ENCODE measurements at regions not wholly inside any gene's neighbourhood (a gene's known extent, or its start where the extent isn't known, plus 50 kb on each side); places are given as distances from the start of the nearest gene placed in this dataset.

GRCh38 chr11:71151561-71151960 lies 100.8 kb downstream of the SHANK2 start:
- Histone ChIP-seq H3K27me3 (ENCODE audit: control insufficient read depth in 2 of 2, insufficient read depth in 2 of 2, low read length in 2 of 2) (peaks cover 3 to 36% of the 10 kb centered on the region in 2 experiments; a peak in 3 of 5 replicates), H4K20me1 (replicated peaks; ENCODE audit: control insufficient read depth, insufficient read depth, low read length) (no peaks in the 10 kb centered on the region), H3K36me3 (ENCODE audit: control insufficient read depth, insufficient read depth, low read length) (no peaks in the 10 kb centered on the region), H3K79me2 (ENCODE audit: control insufficient read depth, insufficient read depth, low read length) (no peaks in the 10 kb centered on the region), H3K4me3 (no peak overlapping the region), H3K27ac (ENCODE audit: extremely low read depth, low read depth, low read length) (no peak overlapping the region), H2AFZ (ENCODE audit: low read depth, low read length) (no peak overlapping the region), H3K9ac (ENCODE audit: insufficient read depth in 1 of 2, low read depth in 2 of 2, low read length in 2 of 2) (no peak overlapping the region), H3K4me1 (replicated peaks in 1 of 2; ENCODE audit: control insufficient read depth in 2 of 2, insufficient read depth in 2 of 2, low read length in 2 of 2) (no peaks in the 10 kb centered on the region; a peak in 2 of 5 replicates), H3K9me1 (ENCODE audit: control insufficient read depth, insufficient read depth, low read length) (no peaks in the 10 kb centered on the region), H3K4me2 (ENCODE audit: insufficient read depth, low read length) (no peak overlapping the region), H3K9me3 (replicated peaks; ENCODE audit: control insufficient read depth, insufficient read depth, low read depth, low read length) (no peaks in the 10 kb centered on the region)
- intact Hi-C loops (cut with micrococcal nuclease): no loop called here
- TF ChIP-seq ZNF449 (CRISPR knock-in tag; IDR thresholded peaks at IDR 0.05) (no peak), MAFK (IDR thresholded peaks at IDR 0.05; ENCODE audit: low read length) (no peak), ZNF239 (CRISPR knock-in tag; IDR thresholded peaks at IDR 0.05) (no peak), PRDM10 (IDR thresholded peaks at IDR 0.05; ENCODE audit: partially characterized antibody) (no peak), PHF8 (IDR thresholded peaks at IDR 0.05; ENCODE audit: borderline replicate concordance, low read length) (no peak)
- TF ChIP-seq, protein P1, sequence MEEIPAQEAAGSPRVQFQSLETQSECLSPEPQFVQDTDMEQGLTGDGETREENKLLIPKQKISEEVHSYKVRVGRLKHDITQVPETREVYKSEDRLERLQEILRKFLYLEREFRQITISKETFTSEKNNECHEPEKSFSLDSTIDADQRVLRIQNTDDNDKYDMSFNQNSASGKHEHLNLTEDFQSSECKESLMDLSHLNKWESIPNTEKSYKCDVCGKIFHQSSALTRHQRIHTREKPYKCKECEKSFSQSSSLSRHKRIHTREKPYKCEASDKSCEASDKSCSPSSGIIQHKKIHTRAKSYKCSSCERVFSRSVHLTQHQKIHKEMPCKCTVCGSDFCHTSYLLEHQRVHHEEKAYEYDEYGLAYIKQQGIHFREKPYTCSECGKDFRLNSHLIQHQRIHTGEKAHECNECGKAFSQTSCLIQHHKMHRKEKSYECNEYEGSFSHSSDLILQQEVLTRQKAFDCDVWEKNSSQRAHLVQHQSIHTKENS (CRISPR knock-in tag; IDR thresholded peaks at IDR 0.05): no peak
- in situ Hi-C loops (cut with MboI): no loop called here
- ChIA-PET POLR2A (interaction anchor here (0.6 kb wide), 1 partner anchor 19 kb away, joined by 3 read pairs; no protein-coding TSS in a partner anchor), CTCF (ENCODE audit: low intra/inter-chr PET ratio) (interaction anchor here (0.5 kb wide), 1 partner anchor 215 kb away, joined by 3 read pairs; no protein-coding TSS in a partner anchor)
- BruUV-seq (replicated peaks): no TSS peak
- 1% methylated on average over 14 of the region's 14 CpGs for WGBS (ENCODE audit: insufficient coverage, low coverage, missing lambda C conversion rate)
- no peak for FAIRE-seq
- ATAC-seq: no peak
- no peak for DNase-seq (ENCODE audit: extremely low read depth in 1 of 4, low spot score in 3 of 4)
